Lung (tissue), 11 donors: ENCODE measurements at regions not wholly inside any gene's neighbourhood (a gene's known extent, or its start where the extent isn't known, plus 50 kb on each side); places are given as distances from the start of the nearest gene placed in this dataset.

Source experiments
- ATAC-seq: fragments of 200-7000 bp; cut with Tn5 transposase; one replicate; pipeline ENCODE4 v1.9.1; 2020; ENCODE audit warnings: moderate number of reproducible peaks; ENCODE audit not compliant: insufficient read depth, low FRiP score
- DNase-seq, 3 donors: peaks; one replicate each; pipeline ENCODE4 v3.0.0-alpha.2; 2013 to 2017
- H3K27ac ChIP-seq, 2 donors: one replicate each; pipeline ENCODE4 v1.5.1; 2013; ENCODE audit warnings: mild to moderate bottlenecking in 2 of 2, moderate library complexity in 2 of 2, control low read depth in 1 of 2, inconsistent platforms in 1 of 2, low read depth in 1 of 2, low read length in 1 of 2
- H3K27me3 ChIP-seq, 3 donors: one replicate each; pipeline ENCODE4 v1.5.1; 2013; ENCODE audit warnings: low read length in 2 of 3; ENCODE audit not compliant: control insufficient read depth in 3 of 3, insufficient read depth in 3 of 3
- H3K36me3 ChIP-seq, 4 donors: one replicate each; pipeline ENCODE4 v1.5.1; 2013; ENCODE audit warnings: low read length in 4 of 4, mild to moderate bottlenecking in 1 of 4, moderate library complexity in 1 of 4; ENCODE audit not compliant: control insufficient read depth in 4 of 4, insufficient read depth in 4 of 4
- H3K4me1 ChIP-seq, 5 donors: one replicate each; pipeline ENCODE4 v1.5.1; 2013; ENCODE audit warnings: low read length in 5 of 5, mild to moderate bottlenecking in 2 of 5, moderate library complexity in 1 of 5; ENCODE audit not compliant: control insufficient read depth in 5 of 5, insufficient read depth in 5 of 5
- H3K4me3 ChIP-seq: one replicate; pipeline ENCODE4 v1.5.1; 2013; ENCODE audit warnings: mild to moderate bottlenecking, control low read depth, moderate library complexity
- H3K9ac ChIP-seq, 2 donors: one replicate each; pipeline ENCODE4 v1.5.1; 2013; ENCODE audit warnings: low read length in 2 of 2, control low read depth in 1 of 2; ENCODE audit not compliant: insufficient read depth in 1 of 2
- H3K9me3 ChIP-seq, 4 donors: one replicate each; pipeline ENCODE4 v1.5.1; 2013; ENCODE audit warnings: low read length in 3 of 4, mild to moderate bottlenecking in 1 of 4, moderate library complexity in 1 of 4; ENCODE audit not compliant: control insufficient read depth in 4 of 4, insufficient read depth in 3 of 4
- WGBS, 2 donors: extraction: QIAGEN DNeasy Blood & Tissue Kit; methylation state at CpG; one replicate each; pipeline ENCODE4 v1.1.7; 2013; 5-methylcytosine and 5-hydroxymethylcytosine counted together
- TF ChIP-seq, protein P1 (sequence below): IDR thresholded peaks from 2 replicates; pipeline ENCODE4 v1.5.1; 2012; ENCODE audit warnings: mild to moderate bottlenecking; ENCODE audit errors: control extremely low read depth, extremely low read depth
- donor health status: control.
- donor health status: control.
- donor health status: Bipolar disorder and iron deficiency.
- donor health status: healthy.
- donor health status: DM: yes; HTN: yes; CAD: no.

DNA sequence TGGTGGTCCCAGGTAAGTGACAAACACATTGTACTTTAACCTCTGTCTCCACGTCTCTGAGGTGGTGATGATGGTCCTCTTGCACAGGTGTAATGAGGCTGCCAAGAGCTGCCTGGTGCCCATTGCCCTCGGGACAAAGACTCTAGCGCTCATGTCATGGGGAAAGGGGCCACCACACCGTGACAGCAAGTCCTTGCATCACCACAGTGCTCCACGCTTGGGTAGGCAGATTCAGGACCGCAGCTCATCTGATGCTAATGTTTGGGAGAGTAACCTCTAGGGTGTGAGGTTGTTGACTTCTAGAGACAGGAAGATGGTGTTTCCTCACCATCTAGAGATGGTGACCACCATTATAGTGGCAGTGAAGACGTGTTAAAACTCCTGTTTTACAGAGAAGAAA is 395.6 kb downstream of the ADRA2A start:
- WGBS, 2 donors = 83 to 88% methylated on average over 7 of the region's 7 CpGs
- H3K9me3 ChIP-seq = peaks cover 0 to 3% (median 0%) of the 10 kb centered on the region in 4 donors
- H3K27ac ChIP-seq = no peak overlapping the region
- no peak for ATAC-seq
- no peak overlapping the region for H3K4me3 ChIP-seq
- no peaks in the 10 kb centered on the region for H3K27me3 ChIP-seq
- no peaks in the 10 kb centered on the region for H3K36me3 ChIP-seq
- TF ChIP-seq, protein P1, sequence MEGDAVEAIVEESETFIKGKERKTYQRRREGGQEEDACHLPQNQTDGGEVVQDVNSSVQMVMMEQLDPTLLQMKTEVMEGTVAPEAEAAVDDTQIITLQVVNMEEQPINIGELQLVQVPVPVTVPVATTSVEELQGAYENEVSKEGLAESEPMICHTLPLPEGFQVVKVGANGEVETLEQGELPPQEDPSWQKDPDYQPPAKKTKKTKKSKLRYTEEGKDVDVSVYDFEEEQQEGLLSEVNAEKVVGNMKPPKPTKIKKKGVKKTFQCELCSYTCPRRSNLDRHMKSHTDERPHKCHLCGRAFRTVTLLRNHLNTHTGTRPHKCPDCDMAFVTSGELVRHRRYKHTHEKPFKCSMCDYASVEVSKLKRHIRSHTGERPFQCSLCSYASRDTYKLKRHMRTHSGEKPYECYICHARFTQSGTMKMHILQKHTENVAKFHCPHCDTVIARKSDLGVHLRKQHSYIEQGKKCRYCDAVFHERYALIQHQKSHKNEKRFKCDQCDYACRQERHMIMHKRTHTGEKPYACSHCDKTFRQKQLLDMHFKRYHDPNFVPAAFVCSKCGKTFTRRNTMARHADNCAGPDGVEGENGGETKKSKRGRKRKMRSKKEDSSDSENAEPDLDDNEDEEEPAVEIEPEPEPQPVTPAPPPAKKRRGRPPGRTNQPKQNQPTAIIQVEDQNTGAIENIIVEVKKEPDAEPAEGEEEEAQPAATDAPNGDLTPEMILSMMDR = no peak
- H3K9ac ChIP-seq = no peak overlapping the region
- H3K4me1 ChIP-seq = no peaks in the 10 kb centered on the region
- no peak for DNase-seq

- H3K4me1 ChIP-seq = no peaks in the 10 kb centered on the region
- TF ChIP-seq, protein P1 = no peak
- H3K4me3 ChIP-seq = no peak overlapping the region
- H3K27me3 ChIP-seq = peaks cover 0 to 4% (median 0%) of the 10 kb centered on the region in 3 donors
- no peak for ATAC-seq
- peaks cover 0 to 3% (median 0%) of the 10 kb centered on the region in 4 donors for H3K9me3 ChIP-seq
- 59 to 63% methylated on average over 3 of the region's 3 CpGs for WGBS, 2 donors
- no peak overlapping the region for H3K27ac ChIP-seq
- no peaks in the 10 kb centered on the region for H3K36me3 ChIP-seq
- no peak overlapping the region for H3K9ac ChIP-seq
- DNase-seq = no peak
These were observed 396.5 kb downstream of the ADRA2A start for GRCh38 chr10:111473361-111473760.

DNA sequence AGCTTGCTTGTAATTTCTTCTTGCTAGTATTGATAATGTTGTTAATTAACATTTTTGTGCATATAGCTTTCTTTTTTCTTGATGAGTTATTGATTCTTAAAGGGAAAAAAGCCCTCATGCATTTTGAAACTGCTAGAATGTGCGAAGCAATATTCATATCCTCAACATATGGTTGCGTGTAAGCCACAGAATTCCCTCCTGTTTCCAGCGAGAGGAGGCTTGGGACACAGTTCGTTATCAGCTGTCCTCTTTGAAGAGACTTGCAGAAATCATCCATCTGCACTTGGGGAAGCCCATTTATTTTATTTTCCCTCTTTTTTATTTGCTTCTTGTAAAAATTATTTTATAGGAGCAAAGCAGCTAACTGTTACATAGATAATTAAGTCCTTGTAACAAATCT is 398.0 kb downstream of the ADRA2A start:
- Histone ChIP-seq H3K27ac (no peak overlapping the region), H3K27me3 (peaks cover 0 to 4% (median 0%) of the 10 kb centered on the region in 3 donors), H3K9me3 (peaks cover 0 to 3% (median 0%) of the 10 kb centered on the region in 4 donors), H3K4me1 (no peaks in the 10 kb centered on the region), H3K9ac (no peak overlapping the region), H3K36me3 (no peaks in the 10 kb centered on the region), H3K4me3 (no peak overlapping the region)
- ATAC-seq = no peak
- WGBS, 2 donors = 76 to 77% methylated on average over 4 of the region's 4 CpGs
- TF ChIP-seq, protein P1 = no peak
- no peak for DNase-seq

DNA sequence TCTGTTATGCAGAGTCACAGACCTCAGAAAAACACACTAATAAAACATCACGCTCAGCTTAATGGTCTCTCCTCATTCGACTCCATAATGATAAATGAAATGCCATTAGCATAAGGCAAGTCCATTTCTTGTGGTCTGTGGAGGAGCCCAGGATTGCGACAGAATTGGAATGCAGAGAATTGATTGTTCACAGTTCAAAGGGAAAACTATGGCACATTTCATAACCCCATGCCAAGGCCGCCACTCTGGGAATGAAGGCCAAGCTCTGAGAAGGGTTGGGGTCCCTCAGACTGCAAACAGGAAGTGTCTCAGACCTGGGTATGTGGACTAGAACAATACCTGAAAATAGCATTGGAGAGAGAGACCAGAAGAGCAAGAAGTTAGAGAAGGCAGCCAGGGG is 398.9 kb downstream of the ADRA2A start:
- Histone ChIP-seq H3K4me1 (no peaks in the 10 kb centered on the region), H3K27ac (no peak overlapping the region), H3K4me3 (no peak overlapping the region), H3K9ac (no peak overlapping the region), H3K36me3 (no peaks in the 10 kb centered on the region), H3K9me3 (peaks cover 0 to 3% (median 0%) of the 10 kb centered on the region in 4 donors), H3K27me3 (peaks cover 0 to 4% (median 0%) of the 10 kb centered on the region in 3 donors)
- TF ChIP-seq, protein P1 = no peak
- DNase-seq (no peak), ATAC-seq (no peak)
- WGBS, 2 donors = 56 to 60% methylated on average over 4 of the region's 4 CpGs
